Astrocyte of the spinal cord (primary cell): ENCODE measurements at regions not wholly inside any gene's neighbourhood (a gene's known extent, or its start where the extent isn't known, plus 50 kb on each side); places are given as distances from the start of the nearest gene placed in this dataset.
"Not testable (repeated sequence)": the region's sequence is repeated elsewhere in the genome, so short reads cannot be mapped to it uniquely, and the experiment has no call there.

Source experiments
- DNase-seq: peaks from one replicate; pipeline ENCODE4 v3.0.0; 2011; ENCODE audit warnings: low read depth, low spot score
- H3K4me3 ChIP-seq: 2 replicates; pipeline ENCODE4 v1.5.1; 2011; ENCODE audit warnings: low read depth, mild to moderate bottlenecking, low read length, moderate library complexity
- CTCF ChIP-seq: IDR thresholded peaks from 2 replicates; pipeline ENCODE4 v1.5.1; 2012; ENCODE audit warnings: low read depth, mild to moderate bottlenecking, low read length, inconsistent platforms
- in situ Hi-C: cut with HindIII; loops from 2 replicates; pipeline ENCODE4 v1.10.0; 2017; ENCODE audit warnings: low sequenced_read_pairs

GRCh38 chr9:74412236-74412979 is 84.7 kb upstream of the RORB start:
- in situ Hi-C loops, result no loop called here
- no peak for DNase-seq
- H3K4me3 ChIP-seq, result no peak overlapping the region
- TF ChIP-seq CTCF, result no peak

- TF ChIP-seq CTCF, result no peak
- in situ Hi-C loops, result no loop called here
- no peak overlapping the region for H3K4me3 ChIP-seq
- DNase-seq, result no peak
Observed at GRCh38 chr9:74413876-74414275, 83.3 kb upstream of the RORB start.

- no peak for TF ChIP-seq CTCF
- in situ Hi-C loops, result no loop called here
- no peak overlapping the region for H3K4me3 ChIP-seq
- DNase-seq, result no peak
Observed at GRCh38 chr9:74414325-74414724, 82.8 kb upstream of the RORB start.

GRCh38 chr9:74415995-74416394 is 81.1 kb upstream of the RORB start:
- no peak for DNase-seq
- TF ChIP-seq CTCF, result no peak
- H3K4me3 ChIP-seq, result no peak overlapping the region
- in situ Hi-C loops, result no loop called here

- DNase-seq, H3K4me3 ChIP-seq, in situ Hi-C loops: not testable (repeated sequence)
Observed at GRCh38 chr9:74424488-74424887, 72.6 kb upstream of the RORB start.

GRCh38 chr9:74431467-74431866 is 65.7 kb upstream of the RORB start:
- in situ Hi-C loops, result no loop called here
- DNase-seq, result no peak
- H3K4me3 ChIP-seq, result no peak overlapping the region
- TF ChIP-seq CTCF, result no peak

GRCh38 chr9:74443036-74443750 is 53.9 kb upstream of the RORB start:
- peak; percentile 28 for DNase-seq
- no peak for TF ChIP-seq CTCF
- H3K4me3 ChIP-seq, result no peak overlapping the region
- in situ Hi-C loops, result no loop called here
